ENCODE measurements at regions not wholly inside any gene's neighbourhood (a gene's known extent, or its start where the extent isn't known, plus 50 kb on each side); places are given as distances from the start of the nearest gene placed in this dataset.

DNA sequence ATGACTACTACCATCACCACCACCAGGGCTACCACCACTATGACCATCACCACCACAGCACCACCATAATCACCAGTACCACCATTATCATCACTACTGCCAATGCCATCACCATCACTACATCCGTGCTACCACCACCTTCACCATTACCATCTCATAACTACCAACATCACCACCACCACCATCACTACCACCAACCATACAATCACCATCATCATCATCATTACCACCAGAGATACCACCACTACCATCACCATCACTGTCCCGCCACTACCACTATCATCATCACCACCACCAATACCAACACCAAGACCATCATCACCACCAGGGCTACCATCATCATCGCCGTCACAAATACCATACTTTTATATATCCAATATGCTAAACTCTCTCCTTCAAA lies 369.6 kb upstream of the DYNLRB2 start:
- TF ChIP-seq, protein P1, sequence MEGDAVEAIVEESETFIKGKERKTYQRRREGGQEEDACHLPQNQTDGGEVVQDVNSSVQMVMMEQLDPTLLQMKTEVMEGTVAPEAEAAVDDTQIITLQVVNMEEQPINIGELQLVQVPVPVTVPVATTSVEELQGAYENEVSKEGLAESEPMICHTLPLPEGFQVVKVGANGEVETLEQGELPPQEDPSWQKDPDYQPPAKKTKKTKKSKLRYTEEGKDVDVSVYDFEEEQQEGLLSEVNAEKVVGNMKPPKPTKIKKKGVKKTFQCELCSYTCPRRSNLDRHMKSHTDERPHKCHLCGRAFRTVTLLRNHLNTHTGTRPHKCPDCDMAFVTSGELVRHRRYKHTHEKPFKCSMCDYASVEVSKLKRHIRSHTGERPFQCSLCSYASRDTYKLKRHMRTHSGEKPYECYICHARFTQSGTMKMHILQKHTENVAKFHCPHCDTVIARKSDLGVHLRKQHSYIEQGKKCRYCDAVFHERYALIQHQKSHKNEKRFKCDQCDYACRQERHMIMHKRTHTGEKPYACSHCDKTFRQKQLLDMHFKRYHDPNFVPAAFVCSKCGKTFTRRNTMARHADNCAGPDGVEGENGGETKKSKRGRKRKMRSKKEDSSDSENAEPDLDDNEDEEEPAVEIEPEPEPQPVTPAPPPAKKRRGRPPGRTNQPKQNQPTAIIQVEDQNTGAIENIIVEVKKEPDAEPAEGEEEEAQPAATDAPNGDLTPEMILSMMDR (IDR thresholded peaks at IDR 0.05; ENCODE audit: low read depth, low read length, poor library complexity, severe bottlenecking), result no peak
- TF ChIP-seq EZH2phosphoT487 (IDR thresholded peaks at IDR 0.05; ENCODE audit: borderline replicate concordance, low read length), result no peak

Measured in DOHH2 (cell line).